ENCODE measurements at regions not wholly inside any gene's neighbourhood (a gene's known extent, or its start where the extent isn't known, plus 50 kb on each side); places are given as distances from the start of the nearest gene placed in this dataset.

- no peak for TF ChIP-seq POLR2A (IDR thresholded peaks at IDR 0.05)
- no peak for TF ChIP-seq CTCF (IDR thresholded peaks at IDR 0.05)
Observed at GRCh38 chr20:39092733-39093410, 130.7 kb downstream of the DHX35 start.

All from stomach (tissue), 4 donors.